ENCODE measurements at regions not wholly inside any gene's neighbourhood (a gene's known extent, or its start where the extent isn't known, plus 50 kb on each side); places are given as distances from the start of the nearest gene placed in this dataset.

DNA sequence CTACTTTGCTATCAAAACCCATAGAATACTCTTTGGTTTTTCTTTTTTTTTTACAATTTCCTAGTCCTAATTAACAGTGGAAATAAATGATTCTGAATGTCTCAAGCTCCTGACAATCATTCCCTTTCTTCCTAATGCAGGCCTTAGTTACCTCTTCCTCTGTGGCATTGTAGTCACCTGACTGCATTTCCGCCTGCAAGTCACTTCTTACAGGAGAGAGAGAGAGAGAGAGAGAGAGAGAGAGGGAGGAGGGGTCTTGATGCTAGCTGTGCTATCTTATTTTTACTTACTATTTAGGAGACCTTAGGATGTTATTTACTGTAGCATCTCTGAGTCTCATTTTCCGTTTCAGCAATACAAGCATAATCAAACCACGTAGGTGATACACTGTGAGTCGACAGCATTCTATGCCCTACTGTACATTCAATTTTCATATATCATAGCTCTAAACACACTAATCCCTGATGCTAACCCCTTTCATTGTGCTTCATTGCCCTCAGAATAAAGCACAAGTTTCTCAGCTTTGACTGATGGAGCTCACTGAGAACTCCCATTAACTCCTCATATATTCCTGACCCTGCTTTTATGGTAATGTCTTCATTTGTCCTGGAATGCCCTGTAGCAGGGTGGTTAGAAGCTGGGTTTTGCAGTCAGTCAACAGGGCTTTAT lies 1237.3 kb downstream of the XPNPEP1 start:
- DNase-seq: no peak
- 81 to 82% methylated on average over 4 of the region's 4 CpGs for WGBS, 2 experiments (ENCODE audit: low coverage in 1 of 2, low lambda C conversion rate in 2 of 2, missing lambda C conversion rate in 2 of 2)
- no peak overlapping the region for H3K27ac ChIP-seq

DNA sequence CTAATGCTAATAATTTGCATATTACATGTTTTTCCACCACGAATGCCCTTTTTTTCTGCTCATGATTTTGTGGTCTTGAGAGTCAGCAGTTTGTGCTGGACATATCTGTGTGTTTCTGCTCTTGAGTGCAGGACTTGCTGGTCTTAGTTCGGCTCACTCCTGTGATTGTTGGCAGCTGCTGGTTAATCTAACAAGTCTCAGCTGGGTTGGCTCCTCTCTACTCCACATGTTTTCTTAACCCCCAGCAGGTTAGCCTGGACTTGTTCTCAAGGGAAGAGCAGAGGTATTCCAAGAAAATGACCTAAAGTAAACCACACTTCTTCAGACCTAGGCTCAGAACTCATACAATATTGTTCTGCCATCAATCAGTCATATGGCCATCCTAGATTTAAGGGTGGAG lies 1238.9 kb downstream of the XPNPEP1 start:
- Histone ChIP-seq H4K20me1 (ENCODE audit: insufficient read depth) (no peaks in the 10 kb centered on the region), H3K4me2 (ENCODE audit: unreplicated experiment) (no peak overlapping the region), H3K4me3 (no peak overlapping the region), H3F3A (ENCODE audit: insufficient read depth) (no peaks in the 10 kb centered on the region), H3K9me2 (ENCODE audit: insufficient read depth) (no peaks in the 10 kb centered on the region), H3K9ac (no peak overlapping the region), H3K4me1 (ENCODE audit: insufficient read depth) (no peaks in the 10 kb centered on the region), H3K79me2 (ENCODE audit: insufficient read depth) (no peaks in the 10 kb centered on the region), H3K27ac (no peak overlapping the region), H3K27me3 (replicated peaks; ENCODE audit: insufficient read depth) (no peaks in the 10 kb centered on the region), H3K9me3 (ENCODE audit: low read depth) (no peaks in the 10 kb centered on the region), H3K36me3 (ENCODE audit: low read depth) (no peaks in the 10 kb centered on the region), H2AFZ (no peak overlapping the region)
- in situ Hi-C loops (cut with MboI): no loop called here
- TF ChIP-seq EZH2 (IDR thresholded peaks at IDR 0.05; ENCODE audit: insufficient read depth, poor library complexity, severe bottlenecking) (no peak), EZH2phosphoT487 (IDR thresholded peaks at IDR 0.05; ENCODE audit: insufficient read depth, low read depth) (no peak)
- WGBS, 2 experiments (ENCODE audit: low coverage in 1 of 2, low lambda C conversion rate in 2 of 2, missing lambda C conversion rate in 2 of 2): 16 to 19% methylated on average over 2 of the region's 2 CpGs
- DNase-seq: no peak

More for the DNA sequence above, 1237.3 kb downstream of the XPNPEP1 start:
- Histone ChIP-seq H3K9me2 (ENCODE audit: insufficient read depth) (no peaks in the 10 kb centered on the region; the same call in 1 of the 2 replicates), H4K20me1 (ENCODE audit: insufficient read depth) (no peaks in the 10 kb centered on the region), H2AFZ (no peak overlapping the region), H3K9ac (no peak overlapping the region), H3K79me2 (ENCODE audit: insufficient read depth) (no peaks in the 10 kb centered on the region), H3K4me2 (ENCODE audit: unreplicated experiment) (no peak overlapping the region), H3F3A (ENCODE audit: insufficient read depth) (no peaks in the 10 kb centered on the region), H3K27me3 (replicated peaks; ENCODE audit: insufficient read depth) (no peaks in the 10 kb centered on the region), H3K9me3 (ENCODE audit: low read depth) (no peaks in the 10 kb centered on the region), H3K4me3 (no peak overlapping the region), H3K36me3 (ENCODE audit: low read depth) (no peaks in the 10 kb centered on the region), H3K4me1 (ENCODE audit: insufficient read depth) (no peaks in the 10 kb centered on the region)
- in situ Hi-C loops (cut with MboI): no loop called here
- TF ChIP-seq EZH2phosphoT487 (IDR thresholded peaks at IDR 0.05; ENCODE audit: insufficient read depth, low read depth) (no peak), EZH2 (IDR thresholded peaks at IDR 0.05; ENCODE audit: insufficient read depth, poor library complexity, severe bottlenecking) (no peak)

DNA sequence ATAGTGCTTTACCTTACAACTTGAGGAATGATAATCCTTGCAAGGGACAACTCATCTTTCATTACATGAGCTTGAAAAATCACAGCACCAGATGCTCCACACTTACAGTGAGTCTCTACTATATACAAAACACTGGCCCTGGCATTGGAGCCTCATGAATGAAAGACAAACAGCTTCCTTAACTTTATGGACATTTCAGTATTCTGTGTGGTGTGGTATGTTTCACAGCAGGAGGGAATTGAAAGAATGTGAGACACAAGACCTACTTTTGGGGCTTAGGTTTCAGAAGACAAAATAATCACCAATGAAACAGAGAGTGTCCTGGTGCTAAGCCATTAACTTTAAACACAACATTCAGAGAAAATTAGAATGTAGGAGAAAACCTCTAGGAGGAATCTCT lies 1249.6 kb downstream of the XPNPEP1 start:
- no peaks in the 10 kb centered on the region for H3K36me3 ChIP-seq (ENCODE audit: low read depth)
- no peaks in the 10 kb centered on the region for H3K9me2 ChIP-seq (ENCODE audit: insufficient read depth)
- in situ Hi-C loops (cut with MboI): no loop called here
- H4K20me1 ChIP-seq (ENCODE audit: insufficient read depth): no peaks in the 10 kb centered on the region
- H3K27me3 ChIP-seq (replicated peaks; ENCODE audit: insufficient read depth): no peaks in the 10 kb centered on the region
- H3K4me3 ChIP-seq: no peak overlapping the region
- no peaks in the 10 kb centered on the region for H3K4me1 ChIP-seq (ENCODE audit: insufficient read depth)
- H2AFZ ChIP-seq: no peak overlapping the region
- no peak for DNase-seq
- no peak overlapping the region for H3K9ac ChIP-seq
- TF ChIP-seq EZH2 (IDR thresholded peaks at IDR 0.05; ENCODE audit: insufficient read depth, poor library complexity, severe bottlenecking) (no peak), EZH2phosphoT487 (IDR thresholded peaks at IDR 0.05; ENCODE audit: insufficient read depth, low read depth) (no peak)
- H3F3A ChIP-seq (ENCODE audit: insufficient read depth): no peaks in the 10 kb centered on the region
- no peaks in the 10 kb centered on the region for H3K79me2 ChIP-seq (ENCODE audit: insufficient read depth)
- H3K27ac ChIP-seq: no peak overlapping the region
- H3K4me2 ChIP-seq (ENCODE audit: unreplicated experiment): no peak overlapping the region
- no peaks in the 10 kb centered on the region for H3K9me3 ChIP-seq (ENCODE audit: low read depth)

DNA sequence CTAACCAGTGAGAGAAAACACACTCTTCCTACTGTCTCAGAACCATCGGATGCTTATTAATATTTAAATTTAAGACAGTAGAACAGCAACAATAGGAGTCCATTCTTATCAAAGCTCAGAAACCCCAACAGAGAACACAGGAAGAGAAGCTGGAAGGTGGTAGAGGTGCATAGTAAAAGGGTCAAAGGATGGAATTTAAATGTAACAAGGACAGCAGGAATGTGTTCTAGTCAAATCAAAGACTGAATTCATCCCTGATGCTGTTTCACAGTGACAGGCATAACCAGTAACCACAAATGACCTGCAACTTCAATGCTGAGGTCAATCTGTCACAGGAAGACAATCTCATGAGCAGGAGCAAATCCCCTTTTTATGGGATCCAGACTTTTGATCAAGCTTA lies 1259.7 kb downstream of the XPNPEP1 start:
- Histone ChIP-seq H2AFZ (no peak overlapping the region), H3K36me3 (ENCODE audit: low read depth) (no peaks in the 10 kb centered on the region), H3K4me2 (ENCODE audit: unreplicated experiment) (no peak overlapping the region), H3K79me2 (ENCODE audit: insufficient read depth) (no peaks in the 10 kb centered on the region), H3K27ac (no peak overlapping the region), H3K9me2 (ENCODE audit: insufficient read depth) (no peaks in the 10 kb centered on the region), H3K4me1 (ENCODE audit: insufficient read depth) (no peaks in the 10 kb centered on the region), H4K20me1 (ENCODE audit: insufficient read depth) (no peaks in the 10 kb centered on the region), H3K9ac (no peak overlapping the region), H3K27me3 (replicated peaks; ENCODE audit: insufficient read depth) (no peaks in the 10 kb centered on the region), H3K4me3 (no peak overlapping the region), H3F3A (ENCODE audit: insufficient read depth) (no peaks in the 10 kb centered on the region), H3K9me3 (ENCODE audit: low read depth) (no peaks in the 10 kb centered on the region)
- DNase-seq: no peak
- TF ChIP-seq EZH2 (IDR thresholded peaks at IDR 0.05; ENCODE audit: insufficient read depth, poor library complexity, severe bottlenecking) (no peak), EZH2phosphoT487 (IDR thresholded peaks at IDR 0.05; ENCODE audit: insufficient read depth, low read depth) (no peak)
- 12 to 39% methylated on average over 1 of the region's 1 CpG for WGBS, 2 experiments (ENCODE audit: low coverage in 1 of 2, low lambda C conversion rate in 2 of 2, missing lambda C conversion rate in 2 of 2)
- in situ Hi-C loops (cut with MboI): no loop called here

DNA sequence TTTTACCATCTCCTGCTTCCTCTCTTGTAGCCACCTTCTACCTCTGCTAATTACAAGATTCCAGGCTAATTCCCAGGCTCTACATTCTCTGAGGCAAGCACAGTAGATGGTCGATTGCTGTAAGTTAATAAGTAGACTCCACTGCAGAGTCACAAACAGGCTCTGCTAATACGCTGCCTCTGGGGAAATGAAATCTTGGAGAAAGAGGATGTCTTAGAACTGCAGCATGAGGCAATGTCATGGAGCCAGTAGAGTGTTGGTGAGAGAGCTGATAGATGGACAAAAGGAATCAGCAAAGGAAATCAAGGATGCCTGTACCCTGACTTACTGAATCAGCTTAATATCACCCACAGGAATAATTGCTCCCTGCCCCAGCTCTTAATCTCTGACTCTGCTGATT lies 1260.3 kb downstream of the XPNPEP1 start:
- H3K9ac ChIP-seq: no peak overlapping the region
- H3K27ac ChIP-seq: no peak overlapping the region
- H3K79me2 ChIP-seq (ENCODE audit: insufficient read depth): no peaks in the 10 kb centered on the region
- no peaks in the 10 kb centered on the region for H3K9me2 ChIP-seq (ENCODE audit: insufficient read depth)
- no peaks in the 10 kb centered on the region for H3K27me3 ChIP-seq (replicated peaks; ENCODE audit: insufficient read depth)
- H3K4me1 ChIP-seq (ENCODE audit: insufficient read depth): no peaks in the 10 kb centered on the region
- no peak overlapping the region for H2AFZ ChIP-seq
- in situ Hi-C loops (cut with MboI): no loop called here
- no peak overlapping the region for H3K4me3 ChIP-seq
- H4K20me1 ChIP-seq (ENCODE audit: insufficient read depth): no peaks in the 10 kb centered on the region
- no peaks in the 10 kb centered on the region for H3F3A ChIP-seq (ENCODE audit: insufficient read depth)
- no peak for TF ChIP-seq EZH2phosphoT487 (IDR thresholded peaks at IDR 0.05; ENCODE audit: insufficient read depth, low read depth)
- no peak for TF ChIP-seq EZH2 (IDR thresholded peaks at IDR 0.05; ENCODE audit: insufficient read depth, poor library complexity, severe bottlenecking)
- H3K9me3 ChIP-seq (ENCODE audit: low read depth): no peaks in the 10 kb centered on the region
- WGBS, 2 experiments (ENCODE audit: low coverage in 1 of 2, low lambda C conversion rate in 2 of 2, missing lambda C conversion rate in 2 of 2): 56 to 62% methylated on average over 2 of the region's 2 CpGs
- H3K36me3 ChIP-seq (ENCODE audit: low read depth): no peaks in the 10 kb centered on the region
- H3K4me2 ChIP-seq (ENCODE audit: unreplicated experiment): no peak overlapping the region
- no peak for DNase-seq

All from GM23248 (cell line).